HG03469 (cell line): ENCODE measurements at regions not wholly inside any gene's neighbourhood (a gene's known extent, or its start where the extent isn't known, plus 50 kb on each side); places are given as distances from the start of the nearest gene placed in this dataset.
"Not testable (repeated sequence)": the region's sequence is repeated elsewhere in the genome, so short reads cannot be mapped to it uniquely, and the experiment has no call there.

Source experiments
- ATAC-seq: cut with Tn5 transposase; IDR thresholded peaks from one replicate; pipeline ENCODE4 v1.9.1; 2021; ENCODE audit warnings: mild to moderate bottlenecking, moderate library complexity, moderate number of reproducible peaks; ENCODE audit not compliant: unreplicated experiment

GRCh38 chr9:85162822-85163221, 493.3 kb downstream of the NTRK2 start:
- no peak for ATAC-seq

- not testable (repeated sequence) for ATAC-seq
These were observed 491.4 kb downstream of the NTRK2 start for GRCh38 chr9:85160944-85161343.

- no peak for ATAC-seq
These were observed 489.0 kb downstream of the NTRK2 start for GRCh38 chr9:85158512-85158911.

GRCh38 chr9:85157772-85158171, 488.2 kb downstream of the NTRK2 start:
- no peak for ATAC-seq

GRCh38 chr9:85156652-85157051, 487.1 kb downstream of the NTRK2 start:
- ATAC-seq = no peak

- no peak for ATAC-seq
These were observed 485.8 kb downstream of the NTRK2 start for GRCh38 chr9:85155352-85155751.

- ATAC-seq = no peak
These were observed 482.2 kb downstream of the NTRK2 start for GRCh38 chr9:85151741-85152140.

- no peak for ATAC-seq
These were observed 481.6 kb downstream of the NTRK2 start for GRCh38 chr9:85151162-85151561.

GRCh38 chr9:85147046-85147640, 477.6 kb downstream of the NTRK2 start:
- ATAC-seq = no peak

GRCh38 chr9:85142968-85143367, 473.4 kb downstream of the NTRK2 start:
- ATAC-seq = no peak

- ATAC-seq = no peak
These were observed 473.0 kb downstream of the NTRK2 start for GRCh38 chr9:85142496-85142911.

GRCh38 chr9:85137696-85138095, 468.2 kb downstream of the NTRK2 start:
- ATAC-seq = no peak

- no peak for ATAC-seq
These were observed 467.5 kb downstream of the NTRK2 start for GRCh38 chr9:85136987-85137386.

- no peak for ATAC-seq
These were observed 467.0 kb downstream of the NTRK2 start for GRCh38 chr9:85136507-85136906.

GRCh38 chr9:85130764-85131163, 461.2 kb downstream of the NTRK2 start:
- ATAC-seq = no peak

- no peak for ATAC-seq
These were observed 460.7 kb downstream of the NTRK2 start for GRCh38 chr9:85130260-85130659.

- ATAC-seq = no peak
These were observed 460.0 kb downstream of the NTRK2 start for GRCh38 chr9:85129514-85129913.

GRCh38 chr9:85118990-85119755, 449.6 kb downstream of the NTRK2 start:
- ATAC-seq = no peak

- ATAC-seq = no peak
These were observed 448.3 kb downstream of the NTRK2 start for GRCh38 chr9:85117831-85118230.

GRCh38 chr9:85115473-85115872, 445.9 kb downstream of the NTRK2 start:
- no peak for ATAC-seq

- ATAC-seq = no peak
These were observed 445.3 kb downstream of the NTRK2 start for GRCh38 chr9:85114799-85115198.

GRCh38 chr9:85112933-85113418, 443.4 kb downstream of the NTRK2 start:
- no peak for ATAC-seq
